MM.1S (cell line): ENCODE measurements at regions not wholly inside any gene's neighbourhood (a gene's known extent, or its start where the extent isn't known, plus 50 kb on each side); places are given as distances from the start of the nearest gene placed in this dataset.

Experiments used
- DNase-seq: peaks from one replicate; pipeline ENCODE4 v3.0.0-alpha.2; 2015
- H2AFZ ChIP-seq: fragments of 300-600 bp; sonication (generic); 2 replicates; pipeline ENCODE4 v1.6.0; 2016; ENCODE audit warnings: antibody characterized with exemption, low read length
- H3F3A ChIP-seq: fragments of 300-600 bp; sonication (generic); 2 replicates; pipeline ENCODE4 v1.6.1; 2016; ENCODE audit warnings: mild to moderate bottlenecking, antibody characterized with exemption, low read length, moderate library complexity, mixed read lengths; ENCODE audit not compliant: insufficient read depth
- H3K27ac ChIP-seq: fragments of 300-600 bp; sonication (generic); 2 replicates; pipeline ENCODE4 v1.5.1; 2016; ENCODE audit warnings: mild to moderate bottlenecking, low read length
- H3K27me3 ChIP-seq: fragments of 300-600 bp; sonication (generic); replicated peaks from 2 replicates; pipeline ENCODE4 v1.6.0; 2016; ENCODE audit warnings: low read length; ENCODE audit not compliant: insufficient read depth
- H3K36me3 ChIP-seq: fragments of 300-600 bp; sonication (generic); replicated peaks from 2 replicates; pipeline ENCODE4 v1.6.1; 2016; ENCODE audit warnings: mild to moderate bottlenecking, low read length, mixed read lengths; ENCODE audit not compliant: insufficient read depth
- H3K4me1 ChIP-seq: fragments of 300-600 bp; sonication (generic); 2 replicates; pipeline ENCODE4 v1.6.1; 2016; ENCODE audit warnings: low read length, mixed read lengths
- H3K4me2 ChIP-seq: fragments of 300-600 bp; sonication (generic); 2 replicates; pipeline ENCODE4 v1.6.0; 2016; ENCODE audit warnings: low read depth, low read length
- H3K4me3 ChIP-seq: fragments of 300-600 bp; sonication (generic); 2 replicates; pipeline ENCODE4 v1.5.1; 2016; ENCODE audit warnings: low read length, mixed read lengths
- H3K79me2 ChIP-seq: fragments of 300-600 bp; sonication (generic); 2 replicates; pipeline ENCODE4 v1.6.1; 2016; ENCODE audit warnings: mixed run types, low read length, mixed read lengths
- H3K9ac ChIP-seq: fragments of 300-600 bp; sonication (generic); 2 replicates; pipeline ENCODE4 v1.6.1; 2016; ENCODE audit warnings: low read length, mixed read lengths
- H3K9me2 ChIP-seq: fragments of 300-600 bp; sonication (generic); replicated peaks from 2 replicates; pipeline ENCODE4 v1.6.1; 2016; ENCODE audit warnings: mild to moderate bottlenecking, low read length, mixed read lengths; ENCODE audit not compliant: insufficient read depth
- H3K9me3 ChIP-seq: fragments of 300-600 bp; sonication (generic); replicated peaks from 2 replicates; pipeline ENCODE4 v1.6.1; 2016; ENCODE audit warnings: mild to moderate bottlenecking, low read length, mixed read lengths; ENCODE audit not compliant: insufficient read depth
- H4K20me1 ChIP-seq: fragments of 300-600 bp; sonication (generic); 2 replicates; pipeline ENCODE4 v1.6.1; 2016; ENCODE audit warnings: mild to moderate bottlenecking, low read length, moderate library complexity, mixed read lengths; ENCODE audit not compliant: insufficient read depth
- CTCF ChIP-seq: fragments of 300-600 bp; sonication (generic); IDR thresholded peaks from 2 replicates; pipeline ENCODE4 v1.5.1; 2016; ENCODE audit warnings: antibody characterized with exemption, low read length, mixed read lengths
- EZH2 ChIP-seq: fragments of 300-600 bp; sonication (generic); optimal IDR thresholded peaks from 2 replicates; pipeline ENCODE3; 2017; ENCODE audit warnings: low read depth, mild to moderate bottlenecking, antibody characterized with exemption, low read length, mixed read lengths
- EZH2phosphoT487 ChIP-seq: fragments of 300-600 bp; sonication (generic); IDR thresholded peaks from 2 replicates; pipeline ENCODE4 v1.6.1; 2018; ENCODE audit warnings: antibody characterized with exemption, low read length

DNA sequence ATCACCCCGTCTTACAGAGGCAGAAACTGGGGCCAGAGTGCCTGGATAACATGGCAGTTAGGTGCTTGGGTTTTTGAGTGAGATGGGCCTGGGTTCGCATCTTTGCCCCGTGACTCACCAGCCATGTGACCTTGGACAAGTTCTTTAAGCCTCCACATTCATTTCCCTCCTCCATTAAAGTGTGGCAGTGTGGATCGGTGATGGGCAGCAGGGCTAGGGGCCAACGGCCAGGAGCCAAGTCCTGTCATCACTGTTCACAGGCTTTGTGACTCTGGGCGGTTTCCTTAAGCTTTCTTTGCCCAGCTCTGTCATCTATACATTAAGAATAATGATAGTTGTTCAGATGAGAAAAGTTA lies 85.5 kb upstream of the PMEPA1 start:
- Histone ChIP-seq H3K79me2 (no peaks in the 10 kb centered on the region), H3K9me3 (no peaks in the 10 kb centered on the region), H2AFZ (no peak overlapping the region), H3K4me3 (no peak overlapping the region), H3K9me2 (no peaks in the 10 kb centered on the region), H3K36me3 (no peaks in the 10 kb centered on the region), H3K9ac (no peak overlapping the region), H4K20me1 (no peaks in the 10 kb centered on the region), H3K27me3 (peaks cover 71% of the 10 kb centered on the region), H3K4me1 (no peaks in the 10 kb centered on the region), H3F3A (no peaks in the 10 kb centered on the region), H3K4me2 (no peak overlapping the region), H3K27ac (no peak overlapping the region)
- DNase-seq: no peak
- no peak for TF ChIP-seq CTCF
- no peak for TF ChIP-seq EZH2phosphoT487
- TF ChIP-seq EZH2: no peak

GRCh38 chr20:57794600-57795341 lies 85.0 kb upstream of the PMEPA1 start:
- Histone ChIP-seq H3K79me2 (no peaks in the 10 kb centered on the region), H3K4me2 (no peak overlapping the region), H3K9me3 (no peaks in the 10 kb centered on the region), H3K27me3 (peaks cover 71% of the 10 kb centered on the region), H3K4me1 (no peaks in the 10 kb centered on the region), H3K9me2 (no peaks in the 10 kb centered on the region), H3F3A (no peaks in the 10 kb centered on the region), H3K36me3 (no peaks in the 10 kb centered on the region), H2AFZ (no peak overlapping the region), H3K27ac (no peak overlapping the region), H3K4me3 (no peak overlapping the region), H4K20me1 (no peaks in the 10 kb centered on the region), H3K9ac (no peak overlapping the region)
- DNase-seq: no peak
- no peak for TF ChIP-seq EZH2
- no peak for TF ChIP-seq CTCF
- TF ChIP-seq EZH2phosphoT487: no peak

DNA sequence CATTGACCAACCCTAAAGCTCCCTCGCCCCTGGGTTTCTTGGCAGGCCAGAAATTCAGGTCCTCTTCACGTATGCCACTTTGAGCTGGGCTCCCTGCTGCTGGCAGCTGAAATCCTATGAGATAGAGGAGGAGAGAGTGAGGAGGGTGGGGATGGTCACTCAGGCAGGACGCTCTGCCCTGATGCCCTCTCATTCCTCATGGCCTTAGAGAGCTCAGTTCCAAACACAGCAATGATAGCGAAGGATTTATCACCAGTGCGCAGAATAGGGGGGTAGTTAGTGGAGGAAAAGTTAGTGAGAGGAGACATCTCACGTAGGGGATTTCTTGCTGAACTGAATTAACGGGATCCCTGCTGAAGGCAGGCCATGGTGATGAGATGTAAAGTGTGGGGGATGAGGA lies 84.2 kb upstream of the PMEPA1 start:
- Histone ChIP-seq H3K27me3 (peaks cover 72% of the 10 kb centered on the region), H3K4me2 (no peak overlapping the region), H3K9ac (no peak overlapping the region), H2AFZ (no peak overlapping the region), H3K36me3 (no peaks in the 10 kb centered on the region), H3K27ac (no peak overlapping the region), H3K4me3 (no peak overlapping the region), H4K20me1 (no peaks in the 10 kb centered on the region), H3F3A (no peaks in the 10 kb centered on the region), H3K79me2 (no peaks in the 10 kb centered on the region), H3K4me1 (no peaks in the 10 kb centered on the region), H3K9me2 (no peaks in the 10 kb centered on the region), H3K9me3 (no peaks in the 10 kb centered on the region)
- TF ChIP-seq EZH2phosphoT487 (no peak), CTCF (no peak), EZH2 (no peak)
- DNase-seq: no peak
